ENCODE measurements at regions not wholly inside any gene's neighbourhood (a gene's known extent, or its start where the extent isn't known, plus 50 kb on each side); places are given as distances from the start of the nearest gene placed in this dataset.

DNA sequence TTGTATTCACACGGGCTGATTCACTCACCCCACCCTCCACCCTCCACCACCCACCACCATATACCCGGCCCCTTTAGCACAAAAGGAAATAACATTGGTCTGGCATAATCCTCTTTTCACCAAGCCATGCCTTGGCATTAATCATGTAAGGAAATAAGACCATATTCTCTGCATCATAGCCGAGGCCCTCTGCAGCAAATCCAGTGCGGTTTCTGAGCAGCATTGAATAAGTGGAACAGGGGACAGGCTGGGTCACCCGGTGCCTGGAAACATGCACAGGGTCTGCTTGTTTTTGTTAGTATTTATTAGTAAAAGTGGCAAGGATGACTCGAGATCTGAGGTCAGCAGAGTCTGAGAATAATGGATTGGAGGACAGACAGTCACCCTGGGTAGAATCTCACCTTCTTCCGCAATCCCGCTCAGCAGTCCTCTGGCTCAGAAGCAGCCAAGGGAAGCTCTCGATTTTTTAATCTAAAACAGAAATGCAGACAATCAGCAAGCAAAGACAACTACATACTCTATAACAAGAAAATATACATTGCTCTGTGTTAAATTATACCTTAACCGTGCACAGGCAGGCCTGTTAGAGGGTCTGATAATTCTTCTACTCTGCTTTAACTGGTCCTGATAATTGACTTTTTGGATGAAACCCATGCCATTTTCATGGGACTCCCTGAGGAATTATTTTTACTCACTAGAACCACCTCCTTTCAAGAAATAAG is 52.4 kb upstream of the CDC42BPA start:
- ChIA-PET RAD21 (ENCODE audit: unreplicated experiment) (no interaction called here), POLR2A (no interaction called here), CTCF (no interaction called here), SMC1A (ENCODE audit: uncharacterized antibody, unreplicated experiment) (interaction anchor here (0.6 kb wide), 1 partner anchor 12 kb away, joined by 3 read pairs; no protein-coding TSS in a partner anchor)
- FAIRE-seq (no peak), ATAC-seq (no peak), DNase-seq (ENCODE audit: low read depth, low spot score) (no peak)
- Histone ChIP-seq H3K79me2 (ENCODE audit: control insufficient read depth, insufficient read depth, low read length) (no peaks in the 10 kb centered on the region), H3K9me3 (replicated peaks; ENCODE audit: control insufficient read depth, insufficient read depth, low read length) (no peaks in the 10 kb centered on the region), H3K4me2 (ENCODE audit: control insufficient read depth, insufficient read depth) (no peak overlapping the region), H3K27ac (ENCODE audit: control insufficient read depth, insufficient read depth) (no peak overlapping the region), H3K4me3 (no peak overlapping the region), H4K20me1 (ENCODE audit: control insufficient read depth, insufficient read depth) (no peaks in the 10 kb centered on the region), H3K9ac (ENCODE audit: control insufficient read depth, insufficient read depth, low read length) (no peak overlapping the region), H3K27me3 (replicated peaks in 1 of 2; ENCODE audit: control insufficient read depth in 2 of 2, insufficient read depth in 2 of 2, low read length in 1 of 2) (no peaks in the 10 kb centered on the region), H2AFZ (ENCODE audit: control insufficient read depth, low read depth, low read length) (no peak overlapping the region), H3K36me3 (ENCODE audit: control insufficient read depth in 2 of 2, insufficient read depth in 2 of 2, low read length in 1 of 2) (no peaks in the 10 kb centered on the region), H3K4me1 (ENCODE audit: control insufficient read depth, insufficient read depth, low read length) (no peaks in the 10 kb centered on the region)
- intact Hi-C loops (cut with micrococcal nuclease; ENCODE audit: unreplicated experiment) = no loop called here
- in situ Hi-C loops (cut with MboI) = no loop called here
- WGBS (ENCODE audit: insufficient coverage, insufficient replicate concordance, low lambda C conversion rate, missing lambda C conversion rate) = 39% methylated on average over 10 of the region's 10 CpGs
- BruUV-seq (replicated peaks) = no TSS peak
- TF ChIP-seq, protein P1, sequence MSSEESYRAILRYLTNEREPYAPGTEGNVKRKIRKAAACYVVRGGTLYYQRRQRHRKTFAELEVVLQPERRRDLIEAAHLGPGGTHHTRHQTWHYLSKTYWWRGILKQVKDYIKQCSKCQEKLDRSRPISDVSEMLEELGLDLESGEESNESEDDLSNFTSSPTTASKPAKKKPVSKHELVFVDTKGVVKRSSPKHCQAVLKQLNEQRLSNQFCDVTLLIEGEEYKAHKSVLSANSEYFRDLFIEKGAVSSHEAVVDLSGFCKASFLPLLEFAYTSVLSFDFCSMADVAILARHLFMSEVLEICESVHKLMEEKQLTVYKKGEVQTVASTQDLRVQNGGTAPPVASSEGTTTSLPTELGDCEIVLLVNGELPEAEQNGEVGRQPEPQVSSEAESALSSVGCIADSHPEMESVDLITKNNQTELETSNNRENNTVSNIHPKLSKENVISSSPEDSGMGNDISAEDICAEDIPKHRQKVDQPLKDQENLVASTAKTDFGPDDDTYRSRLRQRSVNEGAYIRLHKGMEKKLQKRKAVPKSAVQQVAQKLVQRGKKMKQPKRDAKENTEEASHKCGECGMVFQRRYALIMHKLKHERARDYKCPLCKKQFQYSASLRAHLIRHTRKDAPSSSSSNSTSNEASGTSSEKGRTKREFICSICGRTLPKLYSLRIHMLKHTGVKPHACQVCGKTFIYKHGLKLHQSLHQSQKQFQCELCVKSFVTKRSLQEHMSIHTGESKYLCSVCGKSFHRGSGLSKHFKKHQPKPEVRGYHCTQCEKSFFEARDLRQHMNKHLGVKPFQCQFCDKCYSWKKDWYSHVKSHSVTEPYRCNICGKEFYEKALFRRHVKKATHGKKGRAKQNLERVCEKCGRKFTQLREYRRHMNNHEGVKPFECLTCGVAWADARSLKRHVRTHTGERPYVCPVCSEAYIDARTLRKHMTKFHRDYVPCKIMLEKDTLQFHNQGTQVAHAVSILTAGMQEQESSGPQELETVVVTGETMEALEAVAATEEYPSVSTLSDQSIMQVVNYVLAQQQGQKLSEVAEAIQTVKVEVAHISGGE (CRISPR knock-in tag; IDR thresholded peaks at IDR 0.05) = no peak
- TF ChIP-seq, protein P2, sequence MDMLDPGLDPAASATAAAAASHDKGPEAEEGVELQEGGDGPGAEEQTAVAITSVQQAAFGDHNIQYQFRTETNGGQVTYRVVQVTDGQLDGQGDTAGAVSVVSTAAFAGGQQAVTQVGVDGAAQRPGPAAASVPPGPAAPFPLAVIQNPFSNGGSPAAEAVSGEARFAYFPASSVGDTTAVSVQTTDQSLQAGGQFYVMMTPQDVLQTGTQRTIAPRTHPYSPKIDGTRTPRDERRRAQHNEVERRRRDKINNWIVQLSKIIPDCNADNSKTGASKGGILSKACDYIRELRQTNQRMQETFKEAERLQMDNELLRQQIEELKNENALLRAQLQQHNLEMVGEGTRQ (IDR thresholded peaks at IDR 0.05; ENCODE audit: borderline replicate concordance, low read depth, low read length) = no peak
- no peak for TF ChIP-seq RBBP5 (conservative IDR thresholded peaks at IDR 0.05)
- no peak for TF ChIP-seq MYB (IDR thresholded peaks at IDR 0.05; ENCODE audit: borderline replicate concordance, low read depth, low read length)
- TF ChIP-seq BHLHE40 (IDR thresholded peaks at IDR 0.05; ENCODE audit: borderline replicate concordance in 1 of 2, low read depth in 2 of 2, low read length in 1 of 2) = no peak
- no peak for TF ChIP-seq TCF12 (IDR thresholded peaks at IDR 0.05; ENCODE audit: low read depth, low read length)
- TF ChIP-seq SRF (IDR thresholded peaks at IDR 0.05; ENCODE audit: low read depth in 2 of 2, low read length in 2 of 2) = no peak
- no peak for TF ChIP-seq ZNF24 (IDR thresholded peaks at IDR 0.05)
- no peak for TF ChIP-seq PAX8 (IDR thresholded peaks at IDR 0.05)
- TF ChIP-seq NFIC (IDR thresholded peaks at IDR 0.05; ENCODE audit: low read depth, low read length) = no peak
- no peak for TF ChIP-seq RCOR1 (conservative IDR thresholded peaks at IDR 0.05; ENCODE audit: low read depth, low read length)
- TF ChIP-seq HDAC6 (IDR thresholded peaks at IDR 0.05; ENCODE audit: unreplicated experiment) = no peak
- no peak for TF ChIP-seq EZH2 (IDR thresholded peaks at IDR 0.05; ENCODE audit: borderline replicate concordance, control insufficient read depth, low read depth, low read length)
- TF ChIP-seq, protein P3, sequence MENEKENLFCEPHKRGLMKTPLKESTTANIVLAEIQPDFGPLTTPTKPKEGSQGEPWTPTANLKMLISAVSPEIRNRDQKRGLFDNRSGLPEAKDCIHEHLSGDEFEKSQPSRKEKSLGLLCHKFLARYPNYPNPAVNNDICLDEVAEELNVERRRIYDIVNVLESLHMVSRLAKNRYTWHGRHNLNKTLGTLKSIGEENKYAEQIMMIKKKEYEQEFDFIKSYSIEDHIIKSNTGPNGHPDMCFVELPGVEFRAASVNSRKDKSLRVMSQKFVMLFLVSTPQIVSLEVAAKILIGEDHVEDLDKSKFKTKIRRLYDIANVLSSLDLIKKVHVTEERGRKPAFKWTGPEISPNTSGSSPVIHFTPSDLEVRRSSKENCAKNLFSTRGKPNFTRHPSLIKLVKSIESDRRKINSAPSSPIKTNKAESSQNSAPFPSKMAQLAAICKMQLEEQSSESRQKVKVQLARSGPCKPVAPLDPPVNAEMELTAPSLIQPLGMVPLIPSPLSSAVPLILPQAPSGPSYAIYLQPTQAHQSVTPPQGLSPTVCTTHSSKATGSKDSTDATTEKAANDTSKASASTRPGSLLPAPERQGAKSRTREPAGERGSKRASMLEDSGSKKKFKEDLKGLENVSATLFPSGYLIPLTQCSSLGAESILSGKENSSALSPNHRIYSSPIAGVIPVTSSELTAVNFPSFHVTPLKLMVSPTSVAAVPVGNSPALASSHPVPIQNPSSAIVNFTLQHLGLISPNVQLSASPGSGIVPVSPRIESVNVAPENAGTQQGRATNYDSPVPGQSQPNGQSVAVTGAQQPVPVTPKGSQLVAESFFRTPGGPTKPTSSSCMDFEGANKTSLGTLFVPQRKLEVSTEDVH (IDR thresholded peaks at IDR 0.05; ENCODE audit: low read depth, partially characterized antibody) = no peak
- no peak for TF ChIP-seq CBX3 (IDR thresholded peaks at IDR 0.05; ENCODE audit: borderline replicate concordance, low read depth)

Measured in GM12878 (cell line).